ENCODE measurements at regions not wholly inside any gene's neighbourhood (a gene's known extent, or its start where the extent isn't known, plus 50 kb on each side); places are given as distances from the start of the nearest gene placed in this dataset.
"Not testable (repeated sequence)": the region's sequence is repeated elsewhere in the genome, so short reads cannot be mapped to it uniquely, and the experiment has no call there.

DNA sequence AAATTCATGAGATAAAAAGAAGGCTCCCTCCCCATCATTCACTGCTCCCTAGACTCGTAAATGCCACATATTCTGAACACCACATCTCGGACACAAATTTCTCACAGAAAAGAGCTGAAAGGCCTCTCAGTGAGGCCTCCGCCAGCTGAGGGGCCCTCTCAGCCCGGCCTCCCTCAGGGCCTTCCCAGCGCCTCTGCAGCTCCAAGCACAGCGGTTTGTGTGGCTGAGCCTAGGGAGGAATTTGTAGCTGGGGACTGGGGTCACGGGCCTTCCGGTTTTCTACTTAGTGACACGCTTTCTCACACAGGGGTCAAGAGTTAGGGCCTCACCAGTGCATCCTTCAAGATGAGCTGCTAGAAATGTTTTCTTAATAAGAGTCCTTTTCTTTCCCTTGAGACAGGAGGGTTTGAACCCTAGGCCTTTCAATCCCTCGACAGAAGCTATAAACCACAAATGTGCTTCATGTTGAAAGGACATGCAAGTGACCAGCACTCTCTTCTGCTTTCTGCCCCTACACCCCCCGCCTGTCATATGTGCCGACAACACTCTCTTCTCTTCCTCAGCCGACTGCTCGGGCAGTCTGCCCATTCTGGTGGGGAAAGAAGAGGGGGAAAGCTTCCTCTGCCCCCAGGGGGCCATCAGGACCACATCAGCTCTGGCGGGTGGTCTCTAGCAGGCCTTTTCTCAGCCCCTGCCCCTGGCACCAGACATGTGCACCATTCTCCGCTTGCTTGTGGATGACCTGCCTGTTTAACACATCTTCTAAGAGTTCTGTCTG lies 104.9 kb downstream of the CHIC2 start:
- no peak for DNase-seq (ENCODE audit: low read depth)

DNA sequence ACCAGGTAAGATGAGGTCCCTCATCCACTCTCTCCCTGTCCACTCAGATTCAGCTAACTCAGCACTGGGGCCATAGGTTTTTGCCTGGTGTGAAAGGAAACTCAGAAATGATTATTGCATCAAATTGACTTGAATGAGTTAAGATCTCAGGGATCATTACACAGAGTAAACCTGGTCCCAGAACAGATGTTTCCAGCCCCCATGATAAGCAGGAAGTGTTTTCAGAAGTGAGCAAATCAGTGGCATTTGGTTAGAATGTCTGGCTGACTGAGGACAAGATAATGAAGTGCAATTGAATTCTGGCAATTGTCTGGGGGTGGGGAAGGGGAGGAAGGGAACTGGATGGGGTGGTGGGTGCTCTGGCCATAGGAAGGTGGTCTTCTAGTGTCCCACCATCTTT lies 108.0 kb downstream of the CHIC2 start:
- DNase-seq (ENCODE audit: low read depth): no peak

DNA sequence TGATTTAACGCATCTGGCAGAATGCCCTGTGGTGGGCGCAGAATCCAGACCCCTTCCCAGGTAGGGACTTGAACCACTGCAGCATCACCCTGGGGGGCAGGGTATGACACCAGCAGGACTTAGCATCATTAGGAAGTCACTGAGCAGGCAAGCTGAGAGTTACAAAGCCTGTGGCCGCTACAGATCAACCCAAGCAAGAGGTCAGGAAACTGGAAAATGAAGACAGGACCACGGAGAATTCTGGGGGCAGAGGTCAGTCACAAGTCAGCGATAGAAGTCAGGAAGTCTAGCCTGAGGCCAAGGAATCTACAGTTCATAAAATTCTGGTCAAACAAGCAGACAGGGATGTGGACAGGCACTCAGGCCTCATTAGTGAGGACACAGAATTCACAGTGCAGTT lies 108.4 kb downstream of the CHIC2 start:
- DNase-seq (ENCODE audit: low read depth): no peak

DNA sequence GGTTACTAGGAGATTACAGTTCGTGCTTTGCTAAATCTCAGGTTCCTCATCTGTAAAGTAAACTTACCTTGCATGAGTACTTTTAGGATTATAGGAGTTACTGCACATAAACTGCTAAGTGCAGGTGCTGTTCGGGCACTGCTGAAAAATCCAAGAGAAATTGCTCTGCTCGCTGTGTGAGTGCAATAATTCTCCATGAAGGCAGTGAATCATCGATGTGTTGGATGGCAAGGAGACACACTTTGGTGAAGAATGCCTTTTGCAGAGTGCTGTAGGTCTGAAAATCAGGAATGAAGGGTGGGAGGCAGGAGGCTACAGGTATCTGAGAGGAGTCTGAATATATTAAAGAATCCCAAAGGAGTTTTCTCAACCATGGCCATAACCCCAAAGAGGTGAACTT lies 113.0 kb downstream of the CHIC2 start:
- DNase-seq (ENCODE audit: low read depth): no peak

DNA sequence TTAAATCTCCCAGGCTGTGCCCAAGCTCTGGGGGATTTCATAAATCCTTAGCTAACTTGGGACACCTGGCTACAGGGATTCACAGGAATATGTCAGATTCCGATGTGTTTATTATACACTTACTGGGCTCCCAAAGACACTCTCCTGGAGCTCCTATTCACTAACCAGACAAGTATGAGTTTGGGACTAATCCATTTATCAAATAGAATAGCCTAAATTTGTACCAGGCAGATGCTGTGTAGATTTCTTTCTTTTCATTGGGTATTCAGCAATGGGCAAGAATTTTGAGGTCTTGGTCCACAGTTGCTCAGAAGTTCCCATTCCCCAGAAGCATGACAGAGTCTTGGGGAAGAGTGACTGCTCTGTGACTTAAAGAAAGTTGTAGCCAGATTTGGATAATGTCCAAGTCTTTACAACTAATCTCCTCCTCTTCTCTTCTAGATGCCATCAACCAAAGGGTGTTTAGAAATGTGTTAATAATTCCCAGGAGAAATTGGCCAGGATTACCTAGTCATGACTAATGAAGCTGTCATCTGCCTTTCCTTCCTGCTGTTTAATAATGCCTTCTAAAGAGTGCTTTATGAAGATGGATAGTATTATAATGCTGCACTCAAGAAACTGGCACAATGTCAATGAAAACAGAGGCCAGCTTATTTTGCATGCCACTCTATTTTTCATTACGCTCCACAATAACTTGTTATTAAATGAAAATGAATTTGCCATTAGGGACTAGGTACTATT lies 120.9 kb downstream of the CHIC2 start:
- DNase-seq (ENCODE audit: low read depth): peak; percentile 85

DNA sequence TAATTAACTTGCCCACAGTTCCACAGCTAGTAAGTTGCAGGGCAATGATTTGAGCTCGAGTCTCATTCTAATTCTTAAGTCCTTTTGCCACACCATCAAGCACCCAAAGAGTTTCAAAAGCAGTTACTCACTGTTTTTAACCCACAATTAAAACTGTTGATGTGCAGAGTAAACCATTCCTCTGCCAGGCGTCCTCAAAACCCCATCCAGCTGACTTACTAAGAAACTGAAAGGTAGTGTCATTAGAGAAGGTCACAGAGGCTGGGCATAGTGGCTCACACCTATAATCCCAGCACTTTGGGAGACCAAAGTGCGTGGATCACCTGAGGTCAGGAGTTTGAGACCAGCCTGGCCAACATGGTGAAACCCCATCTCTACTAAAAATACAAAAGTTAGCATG lies 121.7 kb downstream of the CHIC2 start:
- DNase-seq (ENCODE audit: low read depth): no peak

DNA sequence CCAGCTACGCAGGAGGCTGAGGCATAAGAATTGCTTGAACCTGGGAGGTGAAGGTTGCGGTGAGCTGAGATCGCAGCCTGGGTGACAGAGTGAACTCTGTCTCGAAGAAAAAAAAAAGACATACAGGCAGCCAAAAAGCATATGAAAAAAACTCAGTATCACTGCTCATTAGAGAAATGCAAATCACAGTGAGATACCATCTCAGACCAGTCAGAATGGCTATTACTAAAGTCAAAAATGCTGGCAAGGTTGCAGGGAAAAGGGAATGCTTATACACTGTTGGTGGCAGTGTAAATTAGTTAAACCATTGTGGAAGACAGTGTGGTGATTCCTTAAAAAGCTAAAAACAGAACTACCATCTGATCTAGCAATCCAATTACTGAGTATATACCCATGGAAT lies 123.1 kb downstream of the CHIC2 start:
- DNase-seq (ENCODE audit: low read depth): no peak

DNA sequence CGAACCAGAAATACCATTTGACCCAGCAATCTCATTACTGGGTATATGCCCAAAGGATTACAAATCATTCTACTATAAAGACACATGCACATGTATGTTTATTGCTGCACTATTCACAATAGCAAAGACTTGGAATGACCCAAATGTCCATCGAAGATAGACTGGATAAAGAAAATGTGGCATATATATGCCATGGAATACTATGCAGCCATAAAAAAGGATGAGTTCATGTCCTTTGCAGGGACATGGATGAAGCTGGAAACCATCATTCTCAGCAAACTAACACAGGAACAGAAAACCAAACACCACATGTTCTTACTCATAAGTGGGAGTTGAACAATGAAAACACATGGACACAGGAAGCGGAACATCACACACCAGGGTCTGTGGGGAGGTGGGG lies 124.5 kb downstream of the CHIC2 start:
- not testable (repeated sequence) for DNase-seq (ENCODE audit: low read depth)

DNA sequence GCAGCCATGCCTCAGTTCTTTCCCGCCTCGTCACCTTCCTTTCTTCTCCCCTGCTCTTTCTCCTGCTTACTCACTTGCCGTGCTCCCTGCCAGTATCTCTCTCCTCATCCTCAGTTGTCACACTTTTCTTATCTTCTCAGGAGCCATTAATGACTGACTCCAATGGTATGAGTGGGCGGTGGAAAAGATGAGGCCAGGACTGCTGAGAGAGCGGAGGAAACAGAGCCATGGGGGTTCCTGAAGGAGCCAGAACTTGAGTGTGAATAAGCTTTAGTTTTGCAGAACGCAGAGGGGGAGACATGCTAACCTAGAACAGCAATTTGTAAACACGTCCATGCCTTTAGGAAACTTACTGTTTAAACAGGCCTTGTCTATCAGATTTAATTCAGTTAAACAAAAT lies 126.5 kb downstream of the CHIC2 start:
- peak; percentile 77 for DNase-seq (ENCODE audit: low read depth)

DNA sequence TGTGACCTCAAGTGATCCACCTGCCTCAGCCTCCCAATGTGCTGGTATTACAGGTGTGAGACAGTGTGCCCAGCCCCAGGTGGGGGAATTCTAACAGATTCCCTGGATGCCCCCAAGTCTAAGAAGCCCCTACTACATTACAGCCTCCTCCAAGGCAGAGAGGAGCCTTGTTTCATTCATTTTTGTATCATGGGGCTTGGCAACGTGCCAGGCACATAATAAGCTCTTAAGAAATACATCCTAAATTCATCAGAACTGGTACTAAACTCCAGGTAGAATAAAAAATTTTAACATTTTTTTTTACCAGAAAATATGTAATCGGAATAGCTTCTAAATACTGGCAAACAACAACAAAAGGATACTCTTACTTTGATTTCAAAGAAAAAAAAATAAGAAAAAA lies 127.1 kb downstream of the CHIC2 start:
- DNase-seq (ENCODE audit: low read depth): no peak

DNA sequence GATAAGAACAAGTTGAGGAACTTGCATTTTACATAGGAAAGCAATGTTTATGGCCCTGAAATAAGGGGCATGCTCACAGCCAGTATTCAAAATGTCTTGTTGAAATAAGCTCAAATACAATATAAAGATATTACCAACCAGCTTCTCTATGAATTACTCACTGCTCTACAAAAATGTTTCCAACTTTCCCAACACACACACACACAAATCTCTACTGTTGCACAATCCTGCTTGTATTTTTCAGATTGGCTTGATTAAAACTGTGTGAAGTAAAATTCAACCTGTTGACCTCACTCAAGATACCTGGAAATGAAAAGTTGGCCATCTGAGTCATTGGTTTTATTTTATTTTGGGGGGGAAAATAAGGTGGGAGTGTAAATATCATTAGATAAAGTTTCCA lies 128.6 kb downstream of the CHIC2 start:
- DNase-seq (ENCODE audit: low read depth): no peak

DNA sequence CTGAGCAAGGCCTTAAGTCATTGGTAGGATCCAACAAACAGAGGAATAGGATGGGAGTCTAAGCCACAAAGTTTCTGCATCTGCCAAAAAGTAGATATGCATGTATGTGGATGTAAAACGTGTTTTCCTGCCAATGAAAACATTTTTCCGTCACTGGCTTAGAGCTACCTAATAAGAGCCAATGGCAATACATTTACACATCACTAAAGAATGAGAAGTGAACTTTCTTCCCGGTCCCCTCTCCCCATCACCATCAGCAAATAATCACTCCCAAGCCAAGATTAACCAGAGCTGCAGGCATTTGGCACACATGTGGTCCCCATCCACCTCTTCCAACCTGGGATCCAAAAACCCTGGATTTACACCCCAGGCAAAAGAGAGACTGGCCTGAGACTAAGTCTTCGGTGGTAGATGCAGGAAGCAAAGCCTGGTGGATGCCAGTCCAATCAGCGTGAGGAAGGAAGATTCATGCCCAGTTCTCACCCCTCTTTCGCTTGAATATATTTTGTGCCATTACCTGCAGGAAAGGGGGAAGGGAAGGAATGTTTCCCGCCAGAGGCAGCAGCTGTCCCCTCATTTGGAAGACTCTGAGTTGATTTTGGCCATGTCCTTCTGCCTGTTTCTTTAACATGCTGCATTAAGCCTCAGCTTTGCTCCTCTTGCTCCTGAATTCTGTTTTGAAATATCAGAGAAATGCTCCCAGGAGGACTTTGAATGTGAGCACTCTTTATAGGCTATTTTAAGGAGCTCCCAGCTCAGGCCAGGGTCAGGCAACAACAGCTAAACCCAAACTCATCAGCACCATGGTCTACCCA lies 131.4 kb downstream of the CHIC2 start:
- no peak for DNase-seq (ENCODE audit: low read depth)

DNA sequence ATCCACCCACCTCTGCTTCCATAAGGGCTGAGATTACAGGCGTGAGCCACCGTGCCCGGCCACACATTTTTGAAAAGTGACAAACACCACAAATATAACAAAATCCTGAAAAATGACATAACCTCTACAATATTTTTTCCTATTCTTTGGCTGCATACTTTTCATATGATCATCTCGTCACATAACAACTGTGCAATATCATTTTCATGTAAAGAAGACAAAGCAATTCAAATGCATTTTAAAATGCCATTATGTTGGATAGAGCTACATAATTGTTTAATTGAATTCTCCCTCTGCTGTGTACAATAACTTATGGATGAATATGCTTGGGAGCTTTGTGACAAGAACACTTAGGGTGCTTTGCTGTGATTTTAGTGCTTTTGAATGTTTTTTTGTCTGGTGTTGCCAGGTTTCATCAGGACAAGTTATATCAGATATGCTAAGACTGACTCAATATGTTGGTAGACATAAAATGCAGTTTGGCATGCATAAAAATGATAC lies 132.9 kb downstream of the CHIC2 start:
- DNase-seq (ENCODE audit: low read depth): no peak

DNA sequence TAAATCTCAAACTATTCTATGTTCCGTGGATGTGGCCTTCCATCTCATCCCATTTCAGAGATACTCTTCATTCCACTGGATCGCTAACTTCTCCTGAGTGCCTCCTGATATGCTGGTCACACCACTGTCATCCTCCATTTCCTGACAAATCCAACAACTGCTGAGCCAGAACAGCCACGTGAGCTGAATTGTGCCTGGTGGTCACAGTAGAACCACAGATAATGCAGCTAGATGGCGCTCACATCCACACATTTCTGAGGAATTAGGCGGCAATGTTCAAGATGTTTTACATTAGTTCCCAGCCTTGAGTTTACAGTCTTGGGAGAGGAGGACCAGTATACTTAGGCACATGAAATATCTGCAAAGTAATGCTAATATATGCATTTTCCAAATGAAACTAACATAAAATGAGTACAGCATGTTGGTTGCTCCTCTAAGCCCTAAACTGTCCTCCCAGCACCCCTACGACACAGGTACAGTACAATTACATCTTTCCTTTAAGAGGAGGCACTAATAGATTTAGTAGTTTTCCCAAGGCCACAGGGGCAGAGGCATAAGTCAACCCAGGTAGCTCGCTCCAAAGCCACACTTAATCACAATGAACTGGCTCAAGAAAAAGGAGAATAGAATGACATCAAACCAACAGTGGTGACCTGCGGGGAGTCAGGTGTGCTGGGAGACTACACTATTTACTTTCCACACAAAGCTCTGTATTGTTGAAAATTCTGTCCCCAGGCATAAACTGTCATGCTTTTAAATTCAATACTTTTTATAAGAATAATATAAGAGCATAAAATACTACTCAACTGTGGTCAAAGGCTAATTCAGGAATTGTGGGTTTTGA lies 134.2 kb downstream of the CHIC2 start:
- DNase-seq (ENCODE audit: low read depth): peak; percentile 87

DNA sequence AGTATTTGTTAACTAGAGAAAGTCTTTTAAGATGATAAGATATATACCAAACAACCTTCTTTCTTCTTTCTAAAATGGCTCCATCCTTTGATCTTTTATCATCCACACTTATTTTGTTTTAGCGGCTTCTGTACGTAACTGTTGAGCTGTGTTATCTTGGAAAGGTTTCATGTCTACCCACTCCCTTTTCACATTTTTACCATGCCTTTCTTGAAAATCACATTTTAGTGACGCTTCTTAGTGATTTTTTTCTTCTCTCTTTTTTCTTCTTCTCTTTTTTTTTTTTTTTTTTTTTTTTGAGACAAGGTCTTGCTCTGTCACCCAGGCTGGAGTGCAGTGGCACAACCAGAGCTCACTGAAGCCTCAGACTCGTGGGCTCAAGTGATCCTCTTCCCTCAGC lies 135.1 kb downstream of the CHIC2 start:
- DNase-seq (ENCODE audit: low read depth): no peak

DNA sequence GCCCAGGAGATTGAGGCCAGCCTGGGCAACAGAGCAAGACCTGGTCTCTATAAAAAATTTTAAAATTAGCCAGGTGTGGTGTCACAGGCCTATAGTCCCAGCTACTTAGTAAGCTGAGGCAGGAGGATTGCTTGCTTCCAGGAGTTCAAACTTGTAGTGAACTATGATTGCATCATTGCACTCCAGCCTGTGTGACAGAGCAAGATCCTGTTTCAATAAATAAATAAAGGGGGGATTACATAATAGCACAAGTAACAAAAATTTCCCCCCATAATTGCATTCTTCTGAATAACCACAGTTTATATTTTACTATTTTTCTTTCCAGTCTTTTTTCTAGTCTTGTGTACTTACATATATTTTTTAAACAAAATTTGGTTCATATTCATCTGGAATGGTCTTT lies 135.6 kb downstream of the CHIC2 start:
- DNase-seq (ENCODE audit: low read depth): peak; percentile 46

DNA sequence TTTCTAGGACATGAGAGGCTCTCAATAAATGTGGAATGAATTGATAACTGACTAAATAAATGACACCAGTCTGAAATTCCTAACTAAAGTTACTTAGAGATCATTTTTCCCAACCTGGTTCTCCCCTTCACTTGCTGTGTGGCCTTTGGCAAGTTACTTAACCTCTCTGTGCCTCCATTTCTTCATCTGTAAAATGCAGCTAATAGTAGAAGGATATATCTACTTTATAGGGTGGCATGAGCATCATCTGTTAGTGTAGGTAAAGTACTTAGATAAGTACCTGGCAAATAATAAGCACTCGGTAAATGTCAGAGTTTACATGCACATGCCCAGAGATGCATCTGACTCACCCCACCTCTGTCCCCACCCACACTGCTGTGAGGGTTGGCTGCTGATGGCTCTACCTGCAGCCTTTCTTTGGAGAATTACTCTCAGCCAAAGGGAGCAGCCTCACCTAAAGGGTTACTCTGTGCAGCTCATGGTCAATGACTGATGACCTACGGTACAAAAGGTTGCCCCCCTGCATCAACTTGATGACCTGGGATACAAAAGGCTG lies 139.3 kb downstream of the CHIC2 start:
- DNase-seq (ENCODE audit: low read depth): no peak

DNA sequence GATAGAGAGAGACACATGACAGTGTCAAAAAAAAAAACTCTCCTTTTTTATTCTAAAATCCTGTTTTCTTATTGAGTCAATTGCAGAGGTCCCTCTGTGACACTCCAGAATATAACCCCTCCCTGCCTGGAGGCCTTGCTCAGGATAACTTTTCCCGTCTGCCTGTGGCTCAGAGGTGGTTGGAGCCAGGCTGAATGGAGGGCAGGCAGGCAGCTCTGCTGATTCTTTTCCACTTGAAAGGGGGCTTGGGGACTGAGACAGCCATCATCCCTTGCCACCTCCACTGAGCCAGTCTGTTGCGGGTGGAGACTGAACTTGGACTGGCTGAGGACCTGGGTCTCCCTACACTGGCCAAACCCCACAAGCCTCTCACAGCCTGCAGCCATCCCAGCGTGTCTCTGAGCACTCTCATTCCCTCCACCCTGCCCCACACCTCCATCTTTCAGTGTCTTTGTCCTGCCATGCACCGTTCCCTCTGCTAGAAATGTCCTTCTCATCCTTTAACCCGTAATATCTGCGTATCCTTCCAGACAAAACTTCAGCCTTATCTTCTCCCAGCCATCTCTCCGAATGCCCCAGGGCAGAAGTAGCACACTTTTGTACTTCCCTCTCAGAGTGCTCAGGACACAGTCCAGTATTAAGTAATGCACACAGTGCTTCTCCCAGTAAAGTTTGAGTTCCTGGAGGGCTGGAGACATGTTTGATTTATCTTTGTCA lies 139.9 kb downstream of the CHIC2 start:
- no peak for DNase-seq (ENCODE audit: low read depth)

DNA sequence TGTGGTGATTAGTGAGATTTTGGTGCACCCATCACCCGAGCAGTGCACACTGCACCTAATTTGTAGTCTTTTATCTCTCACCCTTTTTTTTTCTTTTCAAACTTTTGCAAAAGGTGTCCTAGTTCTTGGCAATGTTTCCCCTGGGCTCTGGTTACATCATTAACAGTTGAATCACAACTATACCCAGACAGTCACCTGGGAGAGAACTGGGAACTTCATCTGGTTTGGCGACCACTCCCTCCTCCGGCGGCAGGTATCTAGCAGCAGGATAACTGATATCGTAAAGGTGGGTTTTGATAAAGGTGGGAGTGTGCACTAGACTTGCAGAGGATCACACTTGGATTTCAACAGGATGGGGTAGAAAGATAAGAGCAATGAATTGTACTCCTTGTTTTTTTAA lies 140.5 kb downstream of the CHIC2 start:
- no peak for DNase-seq (ENCODE audit: low read depth)

DNA sequence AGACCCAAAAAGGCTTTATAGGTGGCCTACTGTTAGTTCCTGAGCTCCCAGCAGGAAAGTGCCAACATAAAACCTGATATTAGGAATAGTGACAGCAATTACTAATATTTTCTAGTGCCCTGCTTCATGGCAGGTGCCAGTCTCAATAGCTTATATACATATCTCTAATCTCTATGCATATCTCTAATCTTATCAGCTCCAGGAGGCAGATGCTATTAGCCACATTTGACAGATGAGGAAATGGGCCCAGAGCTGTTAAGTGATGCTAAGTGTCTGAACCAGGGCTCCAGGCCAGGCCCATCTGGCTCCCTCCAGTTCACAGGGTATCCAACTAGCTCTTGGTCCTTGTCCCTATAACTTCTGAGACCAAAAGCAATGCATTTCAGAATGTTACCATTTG lies 142.5 kb downstream of the CHIC2 start:
- no peak for DNase-seq (ENCODE audit: low read depth)

DNA sequence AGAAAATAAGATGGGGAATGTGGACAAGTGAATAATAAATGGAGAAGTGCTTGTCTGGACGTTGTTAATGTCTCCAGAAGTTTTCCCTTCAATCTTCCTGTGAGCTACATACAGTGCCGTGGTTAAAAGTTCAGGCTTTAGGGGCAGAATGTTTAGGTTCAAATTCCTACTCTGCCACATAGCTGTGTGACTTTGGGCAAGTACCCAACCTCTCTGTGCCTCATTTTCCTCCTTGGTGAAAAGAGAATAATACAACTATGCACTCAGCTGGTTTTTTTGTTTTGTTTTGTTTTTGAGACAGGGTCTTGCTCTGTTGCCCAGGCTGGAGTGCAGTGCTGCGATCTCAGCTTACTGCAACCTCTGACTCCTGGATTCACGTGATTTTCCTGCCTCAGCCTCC lies 143.5 kb downstream of the CHIC2 start:
- DNase-seq (ENCODE audit: low read depth): no peak

All from ELR (cell line).